Stimulated activated CD4-positive, alpha-beta T cell treated with anti-CD3 and anti-CD28 coated beads, TNF-alpha, amount 100 ng/mL, for 48 hours (primary cell): ENCODE measurements at regions not wholly inside any gene's neighbourhood (a gene's known extent, or its start where the extent isn't known, plus 50 kb on each side); places are given as distances from the start of the nearest gene placed in this dataset.
"Not testable (repeated sequence)": the region's sequence is repeated elsewhere in the genome, so short reads cannot be mapped to it uniquely, and the experiment has no call there.

ENCODE experiments used
- DNase-seq, 3 donors: peaks; one replicate each; pipeline ENCODE4 v3.0.0-alpha.2; 2020; ENCODE audit warnings: low read depth in 3 of 3

GRCh38 chr2:121818546-121818945, 63.1 kb downstream of the TSN start:
- DNase-seq: no peak

DNA sequence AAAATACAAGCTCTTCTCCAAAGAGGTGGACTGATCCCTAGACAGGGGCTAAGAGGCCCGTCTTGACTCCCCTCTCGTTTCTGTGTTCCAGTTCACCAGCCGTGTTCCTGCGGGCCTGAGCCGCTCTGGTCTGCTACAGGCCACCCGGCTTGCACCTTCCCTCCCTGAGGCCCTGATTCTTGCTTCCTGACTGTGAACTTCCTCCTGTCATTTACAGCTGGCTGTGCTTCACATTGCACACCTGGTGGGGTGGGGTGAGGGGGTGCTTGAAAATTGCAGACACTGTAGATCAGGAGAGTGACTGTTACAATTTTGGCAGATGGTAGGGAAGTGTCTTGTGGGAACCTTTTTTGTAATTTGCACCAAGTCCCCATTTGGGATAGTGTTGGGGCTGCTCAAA, 64.4 kb downstream of the TSN start:
- DNase-seq: no peak

DNA sequence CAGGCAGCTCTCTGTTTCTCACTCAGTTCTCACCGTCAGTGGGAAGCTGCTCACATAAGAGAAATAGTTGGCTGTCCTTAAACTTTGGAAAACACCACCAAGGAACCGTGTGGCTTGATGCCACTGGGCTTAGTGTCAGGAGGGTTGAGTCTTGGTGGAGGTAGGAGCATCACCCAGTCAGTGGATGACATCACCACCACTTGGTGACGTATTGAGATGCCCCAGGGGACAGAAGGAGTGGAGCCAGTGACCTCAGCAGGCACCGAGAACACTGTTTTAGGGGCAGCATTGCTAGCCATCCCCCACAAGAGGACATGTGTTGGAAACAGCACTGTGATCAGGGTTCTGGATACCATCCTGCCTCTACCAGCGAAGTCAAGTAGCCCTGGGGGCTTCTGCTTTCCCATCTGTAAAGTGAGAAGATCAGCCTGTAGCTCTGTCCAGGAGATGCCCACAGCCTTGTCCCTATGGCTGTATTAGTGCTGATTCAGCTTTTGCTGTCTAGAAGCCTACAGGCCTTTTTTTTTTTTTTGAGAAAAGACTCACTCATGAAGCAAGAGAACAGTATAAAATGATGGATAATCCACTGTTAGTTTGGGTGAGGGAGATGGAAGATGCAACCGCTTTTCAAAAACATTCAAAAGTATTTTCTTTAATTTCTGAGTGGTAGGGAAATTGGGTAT, 66.2 kb downstream of the TSN start:
- DNase-seq: no peak

GRCh38 chr2:121824264-121824663, 68.8 kb downstream of the TSN start:
- no peak for DNase-seq

- DNase-seq: no peak
Observed at GRCh38 chr2:121825003-121825950, 69.8 kb downstream of the TSN start.

DNA sequence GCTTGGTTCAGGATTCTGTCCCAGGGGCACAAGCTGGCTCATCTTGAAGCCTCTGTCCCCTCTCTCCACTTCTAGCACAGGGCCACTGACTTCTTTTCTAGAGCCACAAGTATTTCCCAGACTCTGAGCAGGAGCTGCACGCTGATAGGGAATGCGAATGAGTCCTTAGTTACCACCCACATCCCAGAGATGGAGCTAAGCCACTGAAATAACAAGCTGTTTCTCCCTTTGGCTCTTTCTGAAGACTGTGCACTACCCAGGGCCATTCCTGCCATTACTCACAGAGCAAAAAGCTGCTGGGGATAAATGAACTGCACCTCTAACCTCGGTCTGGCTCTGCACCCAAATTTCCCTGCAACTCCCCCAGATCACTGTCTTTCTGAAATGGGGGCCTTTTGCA, 70.6 kb downstream of the TSN start:
- DNase-seq: no peak

GRCh38 chr2:121828281-121828731, 72.9 kb downstream of the TSN start:
- DNase-seq: no peak

- no peak for DNase-seq
Observed at GRCh38 chr2:121830809-121831208, 75.4 kb downstream of the TSN start.

GRCh38 chr2:121831841-121832240, 76.4 kb downstream of the TSN start:
- DNase-seq: no peak

DNA sequence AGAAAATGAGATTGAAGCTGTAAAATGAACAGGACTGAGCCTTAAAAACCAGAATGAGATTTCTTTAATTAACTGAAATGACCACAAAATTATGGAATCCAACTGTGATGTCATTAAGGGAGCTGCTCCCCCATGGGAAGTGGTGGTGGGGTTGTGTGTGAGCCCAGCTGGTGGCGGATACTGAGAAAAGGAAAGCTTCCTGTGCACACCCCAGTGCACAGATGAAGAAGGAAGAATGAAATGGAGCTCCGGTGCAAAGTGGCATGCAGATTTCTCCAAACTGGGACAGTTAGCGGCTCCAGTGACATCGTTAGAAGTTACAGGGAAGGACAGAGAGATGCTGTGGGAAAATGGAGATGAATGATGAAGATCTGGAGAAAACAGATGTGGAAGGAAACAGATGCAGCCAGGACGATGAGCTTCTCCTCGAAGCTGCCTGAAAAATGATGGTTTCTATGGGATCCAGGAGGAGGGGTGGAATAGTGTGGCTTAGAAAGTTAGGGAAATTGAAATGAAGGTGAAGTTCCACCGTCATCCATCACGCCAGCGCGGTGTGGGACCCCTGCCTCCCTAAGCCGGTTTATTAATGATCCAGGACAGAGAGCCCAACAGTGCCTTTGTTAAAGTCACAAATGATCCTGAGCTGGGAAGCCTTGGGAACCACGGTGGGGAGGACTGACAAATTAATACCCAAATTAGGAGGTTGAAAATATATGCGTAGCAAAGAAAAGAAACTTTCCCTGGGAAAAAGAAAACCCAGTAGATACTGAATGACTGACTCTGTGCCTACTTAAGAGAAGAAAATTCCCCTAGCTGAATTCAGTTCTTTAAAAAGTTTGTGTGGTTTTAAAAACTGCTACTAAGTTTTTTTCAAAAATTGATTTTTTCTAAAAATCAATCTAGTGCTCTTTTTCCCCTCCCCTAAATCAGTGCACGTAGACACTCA, 77.2 kb downstream of the TSN start:
- DNase-seq: no peak

GRCh38 chr2:121833358-121833723, 77.9 kb downstream of the TSN start:
- DNase-seq: no peak

- DNase-seq: no peak
Observed at GRCh38 chr2:121836611-121837010, 81.2 kb downstream of the TSN start.

DNA sequence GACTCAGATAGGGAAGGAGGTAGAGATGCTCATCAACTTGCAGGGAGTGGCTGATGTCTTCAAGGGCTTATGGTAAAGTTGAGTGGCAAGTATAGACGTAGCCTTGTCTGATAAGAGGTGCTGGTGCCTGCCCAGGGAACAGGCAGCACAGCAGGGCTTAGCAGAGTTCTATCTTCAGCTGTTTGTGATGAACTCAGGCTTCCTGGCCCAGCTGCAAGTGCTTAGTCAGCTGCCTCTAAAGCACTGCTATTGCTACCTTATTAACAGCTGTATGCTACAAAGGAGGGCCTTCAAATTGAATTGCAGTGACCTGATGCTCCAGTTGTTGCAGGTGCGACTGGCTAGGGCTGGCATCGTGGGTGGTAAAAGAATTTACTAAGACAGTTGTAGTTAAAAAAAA, 82.1 kb downstream of the TSN start:
- no peak for DNase-seq

DNA sequence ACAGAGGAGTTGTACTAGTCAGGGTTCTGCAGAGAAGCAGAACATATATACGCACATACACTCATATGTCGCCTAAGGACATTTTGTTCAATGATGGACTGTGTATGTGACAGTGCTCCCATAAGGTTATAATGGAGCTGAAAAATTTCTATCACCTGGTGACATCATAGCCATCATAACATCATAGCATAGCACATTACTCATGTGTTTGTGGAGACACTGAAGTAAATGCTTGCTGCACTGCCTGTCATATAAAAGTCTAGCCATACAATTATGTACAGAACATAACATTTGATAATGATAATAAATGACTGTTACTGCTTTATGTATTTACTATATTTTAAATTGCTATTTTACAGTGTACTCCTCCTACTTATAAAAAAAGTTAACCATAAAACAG, 83.1 kb downstream of the TSN start:
- DNase-seq: no peak

DNA sequence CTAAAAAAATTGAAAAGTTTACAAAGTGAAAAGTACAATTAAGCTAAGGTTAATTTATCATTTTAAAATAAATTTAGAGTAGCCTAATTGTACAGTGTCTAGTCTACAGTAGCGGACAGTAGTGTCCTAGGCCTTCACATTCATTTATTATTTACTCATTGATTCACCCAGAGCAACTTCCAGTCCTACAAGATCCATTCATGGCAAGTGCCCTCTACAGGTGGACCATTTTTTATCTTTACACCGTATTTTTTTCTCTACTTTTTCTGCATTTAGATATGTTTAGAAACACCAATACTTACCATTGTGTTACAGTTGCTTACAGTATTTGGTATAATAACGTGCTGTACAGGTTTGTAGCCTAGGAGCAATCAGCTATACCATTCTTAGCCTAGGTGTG, 84.1 kb downstream of the TSN start:
- no peak for DNase-seq

GRCh38 chr2:121849236-121849635, 93.8 kb downstream of the TSN start:
- DNase-seq: no peak

DNA sequence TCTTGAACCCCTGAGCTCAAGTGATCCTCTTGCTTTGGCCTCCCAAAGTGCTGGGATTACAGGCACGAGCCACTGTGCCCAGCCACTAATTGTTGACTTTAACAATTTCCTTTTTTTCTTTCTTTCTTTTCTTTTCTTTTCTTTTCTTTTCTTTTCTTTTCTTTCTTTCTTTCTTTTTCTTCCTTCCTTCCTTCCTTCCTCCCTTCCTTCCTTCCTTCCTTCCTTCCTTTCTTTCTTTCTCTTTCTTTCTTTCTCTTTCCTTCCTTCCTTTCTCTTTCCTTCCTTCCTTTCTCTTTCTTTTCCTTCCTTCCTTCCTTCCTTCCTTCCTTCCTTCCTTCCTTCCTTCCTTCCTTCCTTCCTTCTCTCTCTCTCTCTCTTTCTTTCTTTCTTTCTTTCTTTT, 97.7 kb downstream of the TSN start:
- DNase-seq: not testable (repeated sequence)

GRCh38 chr2:121855510-121855909, 100.1 kb downstream of the TSN start:
- no peak for DNase-seq

GRCh38 chr2:121856360-121856759, 100.9 kb downstream of the TSN start:
- DNase-seq: no peak

GRCh38 chr2:121858369-121858768, 102.9 kb downstream of the TSN start:
- no peak for DNase-seq

DNA sequence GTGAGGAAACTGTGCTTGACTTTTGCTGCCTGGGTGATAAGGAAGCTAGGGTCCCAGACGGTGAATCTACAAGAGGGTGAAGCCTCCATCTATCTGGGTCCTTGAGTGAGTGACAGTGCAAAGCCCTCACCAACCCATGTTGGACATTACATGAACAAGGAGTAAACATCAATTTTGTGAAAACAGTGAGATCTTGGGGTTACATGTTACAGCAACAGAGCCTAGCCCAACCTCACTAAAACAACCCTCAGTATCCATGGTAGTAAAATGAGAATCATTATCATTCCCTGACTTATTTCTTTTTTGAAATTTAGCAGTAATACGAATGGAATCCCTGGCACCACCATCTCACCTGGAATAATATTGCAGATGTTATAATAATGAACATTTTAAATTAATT, 103.4 kb downstream of the TSN start:
- DNase-seq: no peak
